Lower leg skin (tissue), 3 donors: ENCODE measurements at regions not wholly inside any gene's neighbourhood (a gene's known extent, or its start where the extent isn't known, plus 50 kb on each side); places are given as distances from the start of the nearest gene placed in this dataset.

Experiments
- POLR2A ChIP-seq, 2 donors: fragments of 450-650 bp; IDR thresholded peaks; one replicate each; pipeline ENCODE4 v1.6.1; 2016 to 2017; ENCODE audit warnings: antibody characterized with exemption in 2 of 2, mild to moderate bottlenecking in 1 of 2, moderate library complexity in 1 of 2
- TF ChIP-seq, protein P1 (sequence below), 3 donors: fragments of 450-650 bp; IDR thresholded peaks; one replicate each; pipeline ENCODE4 v1.5.1; 2016; ENCODE audit warnings: antibody characterized with exemption in 3 of 3, mild to moderate bottlenecking in 3 of 3, moderate library complexity in 2 of 3

DNA sequence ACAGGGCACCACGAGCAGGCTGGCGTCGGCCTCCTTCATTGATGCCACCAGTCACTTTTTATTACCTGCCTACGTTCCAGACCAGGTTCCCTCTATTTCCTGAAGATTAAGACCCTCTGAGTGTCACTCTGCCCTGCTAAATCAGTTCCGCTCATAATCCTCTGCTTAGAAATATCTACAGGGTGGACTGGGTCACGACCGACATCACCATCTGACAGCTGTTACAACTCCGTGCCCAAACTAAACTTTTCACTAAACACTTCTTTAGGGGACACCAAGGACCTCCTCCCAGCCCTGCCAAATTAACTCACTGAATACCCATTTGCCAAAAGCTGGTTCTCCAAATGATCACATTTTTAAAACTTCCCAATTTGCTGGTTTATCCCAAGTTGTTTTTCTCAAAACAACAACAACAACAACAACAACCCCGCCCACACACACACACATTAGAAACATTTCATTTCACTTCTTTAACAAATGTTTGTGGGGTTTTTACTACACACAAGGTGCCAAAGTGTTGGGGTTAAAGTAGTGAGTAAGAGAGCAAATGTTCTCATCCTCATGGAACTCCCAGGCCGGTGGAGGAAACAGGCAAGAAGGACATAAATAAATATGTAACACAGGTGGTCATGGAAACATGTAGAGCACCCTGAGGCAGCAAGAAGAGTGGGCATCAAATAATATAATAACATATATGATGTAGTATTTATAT is 72.0 kb upstream of the PEG3 start:
- TF ChIP-seq, protein P1, sequence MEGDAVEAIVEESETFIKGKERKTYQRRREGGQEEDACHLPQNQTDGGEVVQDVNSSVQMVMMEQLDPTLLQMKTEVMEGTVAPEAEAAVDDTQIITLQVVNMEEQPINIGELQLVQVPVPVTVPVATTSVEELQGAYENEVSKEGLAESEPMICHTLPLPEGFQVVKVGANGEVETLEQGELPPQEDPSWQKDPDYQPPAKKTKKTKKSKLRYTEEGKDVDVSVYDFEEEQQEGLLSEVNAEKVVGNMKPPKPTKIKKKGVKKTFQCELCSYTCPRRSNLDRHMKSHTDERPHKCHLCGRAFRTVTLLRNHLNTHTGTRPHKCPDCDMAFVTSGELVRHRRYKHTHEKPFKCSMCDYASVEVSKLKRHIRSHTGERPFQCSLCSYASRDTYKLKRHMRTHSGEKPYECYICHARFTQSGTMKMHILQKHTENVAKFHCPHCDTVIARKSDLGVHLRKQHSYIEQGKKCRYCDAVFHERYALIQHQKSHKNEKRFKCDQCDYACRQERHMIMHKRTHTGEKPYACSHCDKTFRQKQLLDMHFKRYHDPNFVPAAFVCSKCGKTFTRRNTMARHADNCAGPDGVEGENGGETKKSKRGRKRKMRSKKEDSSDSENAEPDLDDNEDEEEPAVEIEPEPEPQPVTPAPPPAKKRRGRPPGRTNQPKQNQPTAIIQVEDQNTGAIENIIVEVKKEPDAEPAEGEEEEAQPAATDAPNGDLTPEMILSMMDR (IDR thresholded peaks at IDR 0.05), result no peak
- no peak for TF ChIP-seq POLR2A (IDR thresholded peaks at IDR 0.05)
